Stomach (tissue), 8 donors: ENCODE measurements at regions not wholly inside any gene's neighbourhood (a gene's known extent, or its start where the extent isn't known, plus 50 kb on each side); places are given as distances from the start of the nearest gene placed in this dataset.
A peak's percentile ranks its signal among the peaks of the same experiment; 100 is the strongest.

Experiments used
- DNase-seq, 2 donors: peaks; one replicate each; pipeline versions ENCODE4 v3.0.0 to v3.0.0-alpha.2; 2013 to 2019
- H3K27ac ChIP-seq, 5 donors: fragments of 200-600 bp in 4 of 5; sonication (generic) in 4 of 5; one replicate each; pipeline ENCODE4 v1.5.1; 2013 to 2019; ENCODE audit warnings: mild to moderate bottlenecking in 1 of 5, moderate library complexity in 1 of 5
- H3K27me3 ChIP-seq, 3 donors: fragments of 200-600 bp; sonication (generic); one replicate each; pipeline ENCODE4 v1.5.1; 2017 to 2019; ENCODE audit warnings: mixed run types in 1 of 3
- H3K36me3 ChIP-seq, 4 donors: fragments of 200-600 bp; sonication (generic); 1 replicate in 3 of 4; 2 replicates in 1 of 4; pipeline ENCODE4 v1.5.1; 2016 to 2019
- H3K4me1 ChIP-seq, 4 donors: fragments of 200-600 bp; sonication (generic); one replicate each; pipeline ENCODE4 v1.5.1; 2016 to 2019
- H3K4me3 ChIP-seq, 4 donors: fragments of 200-600 bp; sonication (generic) in 3 of 4; one replicate each; pipeline ENCODE4 v1.5.1; 2016 to 2019; ENCODE audit warnings: mild to moderate bottlenecking in 1 of 4
- H3K9me3 ChIP-seq, 4 donors: fragments of 200-600 bp; sonication (generic); one replicate each; pipeline ENCODE4 v1.5.1; 2016 to 2019
- CTCF ChIP-seq, 7 experiments: fragments of 450-650 bp in 4 of 7; fragments of 200-600 bp in 3 of 7; sonication (generic) in 3 of 7; IDR thresholded peaks; one replicate each; pipeline ENCODE4 v1.5.1; 2016 to 2019; ENCODE audit warnings: antibody characterized with exemption in 7 of 7, control low read depth in 2 of 7, mild to moderate bottlenecking in 1 of 7
- EP300 ChIP-seq: sonication (generic); formaldehyde crosslinking; IDR thresholded peaks from one replicate; pipeline ENCODE4 v1.6.1; 2017; ENCODE audit warnings: antibody characterized with exemption
- POLR2A ChIP-seq, 4 donors: fragments of 450-650 bp; IDR thresholded peaks; one replicate each; pipeline ENCODE4 v1.6.1; 2016; ENCODE audit warnings: antibody characterized with exemption in 4 of 4, control low read depth in 2 of 4, mild to moderate bottlenecking in 1 of 4, moderate library complexity in 1 of 4
- POLR2AphosphoS5 ChIP-seq, 3 donors: sonication (generic); formaldehyde crosslinking; IDR thresholded peaks; one replicate each; pipeline ENCODE4 v1.6.1; 2016; ENCODE audit warnings: antibody characterized with exemption in 3 of 3
- WGBS, 5 donors: extraction: QIAGEN DNeasy Blood & Tissue Kit in 3 of 5; methylation state at CpG; one replicate each; pipeline versions ENCODE4 v1.1.5 to v1.1.7; 2013 to 2018; 5-methylcytosine and 5-hydroxymethylcytosine counted together
- intact Hi-C: fragments of 100-400 bp; cut with DNase I; formaldehyde crosslinking; loops from one replicate; pipeline ENCODE4 v1.15.1; 2023; ENCODE audit warnings: low total_unique reads
- donor health status: healthy with polysubstance abuse.
- donor health status: Bipolar disorder and iron deficiency.
- donor health status: healthy.

- no peak for TF ChIP-seq CTCF (IDR thresholded peaks at IDR 0.05)
- Histone ChIP-seq H3K27me3 (no peaks in the 10 kb centered on the region), H3K4me3 (no peak overlapping the region), H3K27ac (no peak overlapping the region), H3K4me1 (peaks cover 0 to 9% (median 0%) of the 10 kb centered on the region in 4 donors), H3K9me3 (no peaks in the 10 kb centered on the region), H3K36me3 (no peaks in the 10 kb centered on the region)
- intact Hi-C loops, result no loop called here
- DNase-seq, result peak in 1 of 2 donors; percentile 49
These were observed 217.5 kb downstream of the GPD2 start for GRCh38 chr2:156653675-156654074.

GRCh38 chr2:156657809-156658208 is 221.6 kb downstream of the GPD2 start:
- intact Hi-C loops, result no loop called here
- Histone ChIP-seq H3K27ac (no peak overlapping the region), H3K9me3 (no peaks in the 10 kb centered on the region), H3K36me3 (no peaks in the 10 kb centered on the region), H3K27me3 (no peaks in the 10 kb centered on the region), H3K4me1 (no peaks in the 10 kb centered on the region), H3K4me3 (no peak overlapping the region)
- 74 to 93% (median 89%) methylated on average over 2 of the region's 2 CpGs for WGBS, 5 donors
- TF ChIP-seq EP300 (no peak), POLR2A (IDR thresholded peaks at IDR 0.05) (no peak), POLR2AphosphoS5 (IDR thresholded peaks at IDR 0.05) (no peak)
- DNase-seq, result no peak

- intact Hi-C loops, result no loop called here
- no peaks in the 10 kb centered on the region for H3K27me3 ChIP-seq
These were observed 223.5 kb downstream of the GPD2 start for GRCh38 chr2:156659694-156660093.

GRCh38 chr2:156663757-156664409 is 227.7 kb downstream of the GPD2 start:
- H3K4me3 ChIP-seq, result no peak overlapping the region
- DNase-seq, result peak in 1 of 2 donors; percentile 7

More at GRCh38 chr2:156659694-156660093, 223.5 kb downstream of the GPD2 start:
- Histone ChIP-seq H3K9me3 (no peaks in the 10 kb centered on the region), H3K4me1 (no peaks in the 10 kb centered on the region), H3K36me3 (no peaks in the 10 kb centered on the region), H3K4me3 (no peak overlapping the region), H3K27ac (no peak overlapping the region)
- DNase-seq, result no peak
- WGBS, 5 donors, result 83 to 98% (median 96%) methylated on average over 3 of the region's 3 CpGs
- TF ChIP-seq EP300, result no peak

GRCh38 chr2:156666130-156666785 is 230.1 kb downstream of the GPD2 start:
- Histone ChIP-seq H3K9me3 (peaks cover 0 to 13% (median 0%) of the 10 kb centered on the region in 4 donors), H3K4me3 (no peak overlapping the region), H3K4me1 (no peaks in the 10 kb centered on the region), H3K27ac (no peak overlapping the region), H3K36me3 (no peaks in the 10 kb centered on the region), H3K27me3 (no peaks in the 10 kb centered on the region)
- intact Hi-C loops, result no loop called here
- 89 to 97% (median 92%) methylated on average over 4 of the region's 4 CpGs for WGBS, 5 donors
- TF ChIP-seq CTCF (IDR thresholded peaks at IDR 0.05) (no peak), EP300 (no peak), POLR2A (IDR thresholded peaks at IDR 0.05) (no peak), POLR2AphosphoS5 (IDR thresholded peaks at IDR 0.05) (no peak)
- no peak for DNase-seq

More at GRCh38 chr2:156663757-156664409, 227.7 kb downstream of the GPD2 start:
- Histone ChIP-seq H3K36me3 (no peaks in the 10 kb centered on the region), H3K4me1 (no peaks in the 10 kb centered on the region), H3K27ac (no peak overlapping the region), H3K27me3 (no peaks in the 10 kb centered on the region), H3K9me3 (peaks cover 0 to 13% (median 0%) of the 10 kb centered on the region in 4 donors)
- WGBS, 5 donors, result 37 to 47% (median 45%) methylated on average over 1 of the region's 1 CpG
- no peak for TF ChIP-seq POLR2AphosphoS5 (IDR thresholded peaks at IDR 0.05)
- TF ChIP-seq POLR2A (IDR thresholded peaks at IDR 0.05), result no peak
- TF ChIP-seq CTCF (IDR thresholded peaks at IDR 0.05), result no peak
- intact Hi-C loops, result no loop called here
